H9 (cell line): ENCODE measurements at regions not wholly inside any gene's neighbourhood (a gene's known extent, or its start where the extent isn't known, plus 50 kb on each side); places are given as distances from the start of the nearest gene placed in this dataset.
A peak's percentile ranks its signal among the peaks of the same experiment; 100 is the strongest.

Experiments used
- DNase-seq: peaks from one replicate; pipeline ENCODE4 v3.0.0-alpha.2; 2017
- H2AFZ ChIP-seq: one replicate; pipeline ENCODE4 v1.6.1; 2013; ENCODE audit warnings: mild to moderate bottlenecking, low read length, control low read depth, moderate library complexity
- H2AK5ac ChIP-seq: 2 replicates; pipeline ENCODE4 v1.6.1; 2013; ENCODE audit warnings: low read length, control low read depth, mixed read lengths; ENCODE audit not compliant: insufficient read length
- H2BK120ac ChIP-seq: one replicate; pipeline ENCODE4 v1.6.1; 2013; ENCODE audit warnings: low read depth, mild to moderate bottlenecking, low read length, control low read depth, inconsistent platforms; ENCODE audit not compliant: poor library complexity, severe bottlenecking
- H2BK12ac ChIP-seq: 2 replicates; pipeline ENCODE4 v1.6.1; 2013; ENCODE audit warnings: low read length, control low read depth, mixed read lengths, low read depth; ENCODE audit not compliant: insufficient read length
- H2BK15ac ChIP-seq: 2 replicates; pipeline ENCODE4 v1.6.1; 2013; ENCODE audit warnings: low read depth, low read length, control low read depth
- H2BK20ac ChIP-seq: one replicate; pipeline ENCODE4 v1.6.1; 2013; ENCODE audit warnings: low read depth, mild to moderate bottlenecking, low read length, control low read depth, inconsistent platforms; ENCODE audit not compliant: poor library complexity, severe bottlenecking
- H2BK5ac ChIP-seq: 2 replicates; pipeline ENCODE4 v1.6.1; 2013; ENCODE audit warnings: low read length, control low read depth, mixed read lengths; ENCODE audit not compliant: insufficient read length
- H3K14ac ChIP-seq: 2 replicates; pipeline ENCODE4 v1.6.1; 2013; ENCODE audit warnings: low read length, control low read depth; ENCODE audit not compliant: insufficient read depth
- H3K18ac ChIP-seq: 2 replicates; pipeline ENCODE4 v1.6.1; 2013; ENCODE audit warnings: low read depth, mild to moderate bottlenecking, mixed read lengths, low read length, control low read depth; ENCODE audit not compliant: insufficient read length
- H3K23ac ChIP-seq: 2 replicates; pipeline ENCODE4 v1.6.1; 2013; ENCODE audit warnings: low read length, control low read depth, mixed read lengths, low read depth; ENCODE audit not compliant: insufficient read length
- H3K23me2 ChIP-seq: 2 replicates; pipeline ENCODE4 v1.6.1; 2013; ENCODE audit warnings: low read depth, mild to moderate bottlenecking, mixed read lengths, low read length, control low read depth; ENCODE audit not compliant: insufficient read length, poor library complexity, severe bottlenecking
- H3K27ac ChIP-seq: 2 replicates; pipeline ENCODE4 v1.5.1; 2013; ENCODE audit warnings: low read length, control low read depth, mixed read lengths, low read depth; ENCODE audit not compliant: insufficient read length
- H3K27me3 ChIP-seq: 2 replicates; pipeline ENCODE4 v1.6.1; 2013; ENCODE audit warnings: low read length, control low read depth, inconsistent platforms; ENCODE audit not compliant: insufficient read depth
- H3K4ac ChIP-seq: 2 replicates; pipeline ENCODE4 v1.6.1; 2013; ENCODE audit warnings: low read depth, mild to moderate bottlenecking, control low read depth, inconsistent platforms, low read length, moderate library complexity
- H3K4me1 ChIP-seq: 2 replicates; pipeline ENCODE4 v1.6.1; 2013; ENCODE audit warnings: low read length, control low read depth, inconsistent platforms; ENCODE audit not compliant: insufficient read depth
- H3K4me2 ChIP-seq: 2 replicates; pipeline ENCODE4 v1.6.1; 2013; ENCODE audit warnings: low read length, control low read depth, mixed read lengths; ENCODE audit not compliant: insufficient read length, insufficient read depth
- H3K56ac ChIP-seq: 2 replicates; pipeline ENCODE4 v1.6.1; 2013; ENCODE audit warnings: low read depth, mild to moderate bottlenecking, mixed read lengths, low read length, control low read depth; ENCODE audit not compliant: insufficient read length
- H3K79me1 ChIP-seq: 2 replicates; pipeline ENCODE4 v1.6.1; 2013; ENCODE audit warnings: low read depth, mild to moderate bottlenecking, moderate library complexity, low read length, control low read depth, inconsistent platforms; ENCODE audit not compliant: insufficient read depth, poor library complexity, severe bottlenecking
- H3K79me2 ChIP-seq: 2 replicates; pipeline ENCODE4 v1.6.1; 2013; ENCODE audit warnings: low read length, control low read depth, inconsistent platforms; ENCODE audit not compliant: insufficient read depth
- H3K9ac ChIP-seq: 2 replicates; pipeline ENCODE4 v1.6.1; 2013; ENCODE audit warnings: low read length, control low read depth, mixed read lengths; ENCODE audit not compliant: insufficient read length; ENCODE audit errors: extremely low read depth
- H3K9me3 ChIP-seq: one replicate; pipeline ENCODE4 v1.6.1; 2013; ENCODE audit warnings: low read depth, low read length, inconsistent platforms; ENCODE audit not compliant: control insufficient read depth
- H3T11ph ChIP-seq: one replicate; pipeline ENCODE4 v1.6.1; 2013; ENCODE audit warnings: mild to moderate bottlenecking, low read length, control low read depth, inconsistent platforms
- H4K20me1 ChIP-seq: one replicate; pipeline ENCODE4 v1.6.1; 2013; ENCODE audit not compliant: control insufficient read depth, insufficient read length, insufficient read depth
- H4K5ac ChIP-seq: 2 replicates; pipeline ENCODE4 v1.6.1; 2013; ENCODE audit warnings: low read depth, mild to moderate bottlenecking, mixed read lengths, low read length, control low read depth; ENCODE audit not compliant: insufficient read length
- H4K8ac ChIP-seq: replicated peaks from 2 replicates; pipeline ENCODE4 v1.6.1; 2013; ENCODE audit warnings: low read length, control low read depth, mixed read lengths, low read depth; ENCODE audit not compliant: insufficient read length
- H4K91ac ChIP-seq: 2 replicates; pipeline ENCODE4 v1.6.1; 2013; ENCODE audit warnings: low read depth, mild to moderate bottlenecking, moderate library complexity, mixed read lengths, low read length, control low read depth; ENCODE audit not compliant: insufficient read length
- H3K27ac Mint-ChIP-seq, 3 experiments: 2 replicates in 2 of 3; 3 replicates in 1 of 3; pipeline ENCODE4 v1.8.0; 2020 to 2021; ENCODE audit warnings: mixed read lengths in 3 of 3, mild to moderate bottlenecking in 1 of 3, moderate library complexity in 1 of 3
- H3K27me3 Mint-ChIP-seq: 2 replicates; pipeline ENCODE4 v1.8.0; 2021; ENCODE audit warnings: low read depth, mild to moderate bottlenecking, moderate library complexity, mixed read lengths
- H3K36me3 Mint-ChIP-seq, 3 experiments: 2 replicates in 2 of 3; 3 replicates in 1 of 3; pipeline ENCODE4 v1.8.0; 2020 to 2021; ENCODE audit warnings: low read depth in 3 of 3, mixed read lengths in 3 of 3; ENCODE audit not compliant: insufficient read depth in 1 of 3
- H3K4me1 Mint-ChIP-seq, 2 experiments: 2 replicates each; pipeline ENCODE4 v1.8.0; 2020; ENCODE audit warnings: mixed read lengths in 2 of 2
- H3K4me3 Mint-ChIP-seq, 2 experiments: 2 replicates in 1 of 2; 3 replicates in 1 of 2; pipeline ENCODE4 v1.8.0; 2020 to 2021; ENCODE audit warnings: mild to moderate bottlenecking in 2 of 2, mixed read lengths in 2 of 2, moderate library complexity in 1 of 2
- H3K9me3 Mint-ChIP-seq, 2 experiments: 2 replicates in 1 of 2; 3 replicates in 1 of 2; pipeline ENCODE4 v1.8.0; 2020; ENCODE audit warnings: mild to moderate bottlenecking in 2 of 2, mixed read lengths in 2 of 2, moderate library complexity in 1 of 2
- CTCF ChIP-seq: fragments of 200-600 bp; sonication (generic); conservative IDR thresholded peaks from 3 replicates; pipeline ENCODE4 v1.8.0; 2021; ENCODE audit warnings: antibody characterized with exemption, mild to moderate bottlenecking
- WGBS: extraction: QIAGEN DNeasy Blood & Tissue Kit; methylation state at CpG from one replicate; pipeline ENCODE4 v1.1.7; 2013; ENCODE audit warnings: missing lambda C conversion rate, low lambda C conversion rate, mixed read lengths; ENCODE audit not compliant: insufficient read length; ENCODE audit errors: extremely low coverage; 5-methylcytosine and 5-hydroxymethylcytosine counted together

GRCh38 chr4:151475035-151475714, 66.2 kb downstream of the FHIP1A start:
- Histone ChIP-seq H3K9ac (no peak overlapping the region), H3K4me2 (no peak overlapping the region), H3K56ac (no peak overlapping the region), H4K8ac (no peak overlapping the region), H2BK20ac (no peak overlapping the region), H4K20me1 (no peaks in the 10 kb centered on the region), H2AK5ac (no peak overlapping the region), H2BK5ac (no peak overlapping the region), H2BK12ac (no peak overlapping the region), H3K23me2 (no peaks in the 10 kb centered on the region), H3K18ac (no peak overlapping the region), H2BK15ac (no peak overlapping the region), H4K91ac (no peak overlapping the region), H4K5ac (no peak overlapping the region), H3K14ac (no peak overlapping the region), H3K79me2 (peaks cover 4% of the 10 kb centered on the region; the same call in 1 of the 2 replicates), H3K4ac (no peak overlapping the region), H3K4me1 (peaks cover 7% of the 10 kb centered on the region; the same call in 1 of the 2 replicates), H3K27ac (no peak overlapping the region), H3K23ac (no peak overlapping the region), H3K79me1 (peaks cover 7% of the 10 kb centered on the region), H2AFZ (no peak overlapping the region), H3K27me3 (no peaks in the 10 kb centered on the region), H3T11ph (no peak overlapping the region), H2BK120ac (no peak overlapping the region), H3K9me3 (no peaks in the 10 kb centered on the region)
- no peaks in the 10 kb centered on the region for H3K9me3 Mint-ChIP-seq
- WGBS: no CpG with 5 or more reads among the region's 4 CpGs
- DNase-seq: no peak
- no peaks in the 10 kb centered on the region for H3K27me3 Mint-ChIP-seq
- TF ChIP-seq CTCF: no peak
- H3K4me3 Mint-ChIP-seq: no peak overlapping the region
- peak overlapping the region in 2 of 3 experiments; percentile 36 to 46; a peak in 5 of 7 replicates for H3K27ac Mint-ChIP-seq
- H3K4me1 Mint-ChIP-seq: peaks cover 35 to 36% of the 10 kb centered on the region in 2 experiments
- no peaks in the 10 kb centered on the region; a peak in 1 of 7 replicates for H3K36me3 Mint-ChIP-seq
